ENCODE measurements at regions not wholly inside any gene's neighbourhood (a gene's known extent, or its start where the extent isn't known, plus 50 kb on each side); places are given as distances from the start of the nearest gene placed in this dataset.

GRCh38 chr14:34081576-34082136 lies 130.8 kb upstream of the EGLN3 start (continued):
- no peak for TF ChIP-seq CTCF (IDR thresholded peaks at IDR 0.05 in 2 of 3, conservative IDR thresholded peaks at IDR 0.05 in 1 of 3; ENCODE audit: borderline replicate concordance in 1 of 3, insufficient read depth in 1 of 3, low read depth in 2 of 3, low read length in 2 of 3)
- no peak for TF ChIP-seq EZH2 (IDR thresholded peaks at IDR 0.05)
- TF ChIP-seq ZBTB33 (IDR thresholded peaks at IDR 0.05; ENCODE audit: extremely low read depth, insufficient replicate concordance, low read length) = no peak
- TF ChIP-seq POLR2AphosphoS5 (IDR thresholded peaks at IDR 0.05; ENCODE audit: low read depth, low read length) = no peak
- peak; percentile 67 for TF ChIP-seq SP1 (IDR thresholded peaks at IDR 0.05; ENCODE audit: low read depth)
- TF ChIP-seq ELF1 (IDR thresholded peaks at IDR 0.05; ENCODE audit: borderline replicate concordance, low read depth) = no peak
- TF ChIP-seq CBX3 (IDR thresholded peaks at IDR 0.05; ENCODE audit: low read depth) = peak; percentile 61; the same call in 1 of the 2 replicates
- no peak for TF ChIP-seq POLR2A (IDR thresholded peaks at IDR 0.05; ENCODE audit: borderline replicate concordance, extremely low read depth, insufficient read depth, insufficient read length)
- peak; percentile 76 for TF ChIP-seq JUND (IDR thresholded peaks at IDR 0.05)
- TF ChIP-seq FOSL1 (IDR thresholded peaks at IDR 0.05; ENCODE audit: low read depth) = peak; percentile 85
- no peak for TF ChIP-seq ZNF274 (IDR thresholded peaks at IDR 0.05; ENCODE audit: low read depth, low read length)
- no peak for TF ChIP-seq ATF3 (IDR thresholded peaks at IDR 0.05)
- no peak for TF ChIP-seq EZH2phosphoT487 (IDR thresholded peaks at IDR 0.05; ENCODE audit: borderline replicate concordance)
- peak; percentile 76 for TF ChIP-seq TCF7L2 (IDR thresholded peaks at IDR 0.05; ENCODE audit: borderline replicate concordance, extremely low read depth, insufficient read depth, insufficient read length)

All from HCT116 (cell line).